DND-41 (cell line): ENCODE measurements at regions not wholly inside any gene's neighbourhood (a gene's known extent, or its start where the extent isn't known, plus 50 kb on each side); places are given as distances from the start of the nearest gene placed in this dataset.

Experiments used
- CTCF ChIP-seq: IDR thresholded peaks from 2 replicates; pipeline ENCODE4 v1.5.1; 2012; ENCODE audit warnings: borderline replicate concordance, low read length, moderate library complexity, mild to moderate bottlenecking; ENCODE audit not compliant: poor library complexity, severe bottlenecking; ENCODE audit errors: extremely low read depth
- EZH2 ChIP-seq: IDR thresholded peaks from 3 replicates; pipeline ENCODE4 v1.6.1; 2012; ENCODE audit warnings: borderline replicate concordance, low read depth, mild to moderate bottlenecking, moderate library complexity, low read length, inconsistent platforms; ENCODE audit not compliant: severe bottlenecking

GRCh38 chr10:10804998-10805740, 212.5 kb upstream of the CELF2 start:
- no peak for TF ChIP-seq CTCF
- no peak for TF ChIP-seq EZH2
